HG03039 (cell line): ENCODE measurements at regions not wholly inside any gene's neighbourhood (a gene's known extent, or its start where the extent isn't known, plus 50 kb on each side); places are given as distances from the start of the nearest gene placed in this dataset.
"Not testable (repeated sequence)": the region's sequence is repeated elsewhere in the genome, so short reads cannot be mapped to it uniquely, and the experiment has no call there.

Source experiments
- ATAC-seq: cut with Tn5 transposase; IDR thresholded peaks from one replicate; pipeline ENCODE4 v1.9.1; 2021; ENCODE audit warnings: mild to moderate bottlenecking, moderate library complexity; ENCODE audit not compliant: unreplicated experiment

DNA sequence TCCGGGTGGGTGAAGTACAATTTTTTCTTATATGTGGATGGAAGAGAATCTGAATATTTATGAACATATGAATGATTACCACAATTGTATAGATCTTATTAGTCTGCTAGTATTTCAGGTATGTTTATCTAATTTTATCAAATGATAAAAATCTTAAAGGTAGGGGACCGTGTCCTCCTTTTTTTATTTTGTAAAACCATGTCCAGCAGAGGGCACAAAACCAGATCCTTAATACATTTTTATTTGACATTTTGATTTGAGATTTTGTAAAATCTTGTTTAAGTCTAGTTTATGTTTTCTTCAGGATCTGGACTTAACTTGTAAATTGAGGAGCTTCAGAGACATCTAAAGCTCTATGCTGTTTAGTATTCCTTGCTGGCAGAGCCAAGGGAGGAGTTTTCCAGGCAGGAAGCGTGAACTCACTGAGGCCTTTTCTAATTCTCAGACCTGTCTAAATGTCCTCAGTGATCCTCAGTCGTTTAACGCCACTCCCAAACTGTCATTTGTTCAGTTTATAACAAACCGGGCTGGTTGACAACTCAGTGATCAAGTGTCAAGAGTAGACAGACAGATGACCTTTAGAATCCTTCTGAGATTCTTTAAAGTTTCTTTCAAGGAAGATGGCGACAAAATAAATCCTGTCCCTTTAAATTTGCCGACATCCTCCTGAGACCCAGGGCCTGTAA, 263.9 kb downstream of the KTN1 start:
- ATAC-seq: no peak

- ATAC-seq: no peak
These were observed 266.2 kb downstream of the KTN1 start for GRCh38 chr14:55845963-55846825.

GRCh38 chr14:55846826-55847446, 266.9 kb downstream of the KTN1 start:
- ATAC-seq: no peak

GRCh38 chr14:55847766-55848165, 267.8 kb downstream of the KTN1 start:
- no peak for ATAC-seq

DNA sequence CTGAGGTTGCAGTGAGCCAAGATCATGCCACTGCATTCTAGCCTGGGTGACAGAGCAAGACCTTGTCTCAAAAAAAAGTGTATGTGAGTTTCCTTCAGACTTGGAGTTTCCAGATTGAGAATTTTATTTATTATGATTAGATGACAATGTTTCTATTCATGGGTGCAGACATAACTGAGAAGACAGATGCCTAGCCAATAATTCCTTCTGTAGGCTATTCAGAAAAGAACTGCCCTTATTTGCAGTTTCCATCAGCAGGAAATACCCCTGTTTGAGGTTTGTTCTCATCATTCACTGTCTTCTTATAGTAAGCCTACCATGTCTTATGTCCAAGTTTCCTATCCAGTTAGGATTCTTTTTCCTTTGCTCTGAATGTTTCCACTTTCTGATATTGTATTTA, 269.0 kb downstream of the KTN1 start:
- no peak for ATAC-seq

DNA sequence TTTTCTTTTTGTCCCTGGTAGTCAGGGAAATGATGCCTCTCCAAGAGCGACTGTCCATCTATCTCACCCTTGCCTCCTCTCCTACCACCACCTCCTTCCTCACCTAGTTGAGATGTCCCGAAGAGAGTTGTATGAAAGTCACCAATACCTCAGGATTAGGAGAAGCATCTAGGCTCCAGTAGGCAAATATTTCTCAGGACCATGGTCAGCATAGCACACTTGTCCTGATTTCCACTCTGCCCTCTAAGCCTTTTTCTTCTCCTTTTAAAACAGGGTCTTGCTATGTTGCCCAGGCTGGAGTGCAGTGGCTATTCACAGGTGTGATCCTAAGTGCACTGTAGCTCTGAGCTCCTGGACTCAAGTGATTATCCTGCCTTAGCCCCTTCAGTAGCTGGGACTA, 268.4 kb upstream of the PELI2 start:
- no peak for ATAC-seq

- ATAC-seq: no peak
These were observed 267.4 kb upstream of the PELI2 start for GRCh38 chr14:55850825-55851241.

DNA sequence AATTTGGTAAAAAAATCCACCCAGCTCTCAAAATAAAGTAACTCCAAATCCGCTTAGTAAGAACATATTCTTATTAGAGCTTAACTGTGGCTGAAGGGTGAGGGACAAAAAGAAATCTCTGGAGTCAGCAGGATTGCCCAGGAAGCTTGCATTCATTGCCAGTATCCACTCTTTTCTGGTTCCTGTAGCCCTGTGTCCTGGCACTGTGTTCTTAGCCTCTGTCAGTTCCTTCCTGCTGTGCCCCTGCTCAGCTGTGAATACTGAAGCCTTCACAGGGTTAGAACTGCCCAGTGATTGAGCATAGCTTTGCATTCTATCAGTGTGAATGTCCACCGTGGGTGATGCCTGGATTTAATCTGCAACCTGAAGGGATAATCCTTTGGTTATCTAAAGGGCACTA, 266.9 kb upstream of the PELI2 start:
- ATAC-seq: no peak

DNA sequence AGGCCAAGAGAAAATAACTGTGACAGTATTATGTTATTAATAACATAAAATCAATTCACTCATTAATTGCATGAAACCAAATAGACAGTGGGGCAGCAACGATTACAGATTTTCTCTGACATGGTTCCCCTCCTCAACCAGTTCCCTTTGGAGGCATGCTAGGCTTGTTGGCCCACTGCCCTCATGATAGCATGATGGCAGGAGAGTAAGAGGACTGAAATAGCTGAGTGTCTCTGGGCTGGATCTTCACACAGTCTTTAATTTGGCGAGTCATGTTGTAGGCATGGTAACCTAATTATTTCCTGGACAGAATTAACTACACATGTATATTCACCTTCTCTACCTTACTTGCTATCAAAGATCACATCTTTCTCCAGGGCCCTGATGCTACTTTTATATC, 266.2 kb upstream of the PELI2 start:
- no peak for ATAC-seq

- ATAC-seq: no peak
These were observed 262.5 kb upstream of the PELI2 start for GRCh38 chr14:55855751-55856150.

- ATAC-seq: no peak
These were observed 259.6 kb upstream of the PELI2 start for GRCh38 chr14:55858604-55859003.

DNA sequence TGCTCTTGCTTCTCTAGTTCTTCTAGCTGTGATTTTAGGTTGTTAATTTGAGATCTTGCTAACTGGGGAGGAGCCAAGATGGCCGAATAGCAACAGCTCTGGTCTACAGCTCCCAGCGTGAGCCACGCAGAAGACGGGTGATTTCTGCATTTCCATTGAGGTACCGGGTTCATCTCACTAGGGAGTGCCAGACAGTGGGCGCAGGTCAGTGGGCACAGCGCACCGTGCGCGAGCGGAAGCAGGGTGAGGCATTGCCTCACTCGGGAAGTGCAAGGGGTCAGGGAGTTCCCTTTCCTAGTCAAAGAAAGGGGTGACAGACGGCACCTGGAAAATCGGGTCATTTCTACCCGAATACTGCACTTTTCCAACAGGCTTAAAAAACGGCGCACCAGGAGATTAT, 256.6 kb upstream of the PELI2 start:
- not testable (repeated sequence) for ATAC-seq

DNA sequence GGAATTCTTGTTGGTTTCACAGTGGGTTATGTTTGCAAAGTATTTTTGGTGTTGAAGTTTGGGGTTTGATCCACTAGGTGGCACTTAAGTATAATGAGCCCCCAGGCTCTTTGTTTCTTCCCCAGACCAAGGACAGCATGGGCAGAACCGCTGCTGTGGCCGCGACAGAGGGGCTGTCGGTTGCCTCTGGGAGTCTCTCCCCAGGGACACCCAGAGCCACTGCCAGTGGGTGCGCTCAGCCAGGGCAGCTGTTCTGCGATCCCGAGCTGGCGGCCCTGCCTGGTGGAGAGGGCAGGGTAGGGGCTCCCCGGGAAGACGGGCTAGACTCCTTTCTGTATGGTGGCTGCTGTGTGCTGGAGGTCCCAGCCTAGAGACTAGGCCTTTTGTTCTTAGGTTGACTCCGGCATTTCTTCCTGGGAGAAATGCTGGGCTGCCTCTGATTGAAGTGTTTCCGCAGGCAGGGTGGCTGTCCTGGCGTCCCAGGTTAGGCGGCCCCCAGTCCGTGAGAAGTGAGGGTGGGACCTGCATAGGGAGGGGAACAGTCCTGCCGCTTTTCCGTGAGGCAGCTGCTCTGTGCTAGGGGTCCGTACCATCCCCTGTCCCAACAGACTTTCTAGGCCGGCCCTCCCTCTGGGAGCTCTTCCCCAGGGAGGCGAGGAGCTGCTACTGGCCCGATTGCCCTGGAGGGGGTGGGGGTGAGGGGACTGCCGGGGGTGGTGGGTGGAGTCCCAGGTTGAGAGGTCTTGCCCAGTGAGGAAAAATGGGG, 253.1 kb upstream of the PELI2 start:
- no peak for ATAC-seq

- ATAC-seq: no peak
These were observed 250.9 kb upstream of the PELI2 start for GRCh38 chr14:55867311-55867710.

- no peak for ATAC-seq
These were observed 250.5 kb upstream of the PELI2 start for GRCh38 chr14:55867719-55868118.

GRCh38 chr14:55869397-55870049, 248.7 kb upstream of the PELI2 start:
- ATAC-seq: no peak

DNA sequence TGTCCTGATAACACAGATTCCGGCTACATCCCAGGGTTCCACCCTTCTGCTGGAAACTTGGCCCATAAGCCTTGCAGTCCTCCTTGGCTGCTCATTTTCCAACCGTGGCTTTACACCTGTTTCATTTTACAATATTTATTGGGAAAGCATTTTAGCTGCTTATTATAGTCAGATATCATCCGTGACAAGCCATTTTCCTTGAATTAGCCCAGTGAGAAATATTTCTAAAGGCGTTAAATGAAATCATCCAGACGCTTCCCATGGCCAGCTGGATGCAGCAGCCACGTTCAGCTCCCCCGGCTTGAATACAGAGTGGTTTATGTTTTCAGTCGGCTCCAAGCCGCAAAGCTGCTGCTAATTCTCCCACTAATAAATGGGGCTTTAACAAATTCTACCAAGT, 245.0 kb upstream of the PELI2 start:
- no peak for ATAC-seq

- no peak for ATAC-seq
These were observed 243.4 kb upstream of the PELI2 start for GRCh38 chr14:55874785-55875184.

DNA sequence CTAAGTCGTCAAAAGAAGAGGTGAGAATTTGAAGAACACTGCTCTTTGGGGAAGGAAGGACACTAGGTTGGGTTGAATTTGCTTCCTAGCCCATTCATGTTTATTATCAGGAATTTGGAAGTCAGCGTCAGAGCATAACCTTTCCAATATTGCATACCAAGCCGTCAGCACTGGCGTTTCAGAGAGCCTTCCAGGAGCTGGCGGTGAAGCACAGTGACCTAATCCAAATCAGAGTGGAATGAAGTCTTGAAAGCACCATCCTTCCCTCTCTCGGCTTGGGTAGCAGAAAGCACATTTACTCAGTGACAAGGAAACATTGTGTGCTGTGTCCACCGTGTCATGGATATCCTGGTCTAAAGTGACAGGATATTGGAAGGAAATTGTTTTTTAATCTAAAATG, 240.3 kb upstream of the PELI2 start:
- ATAC-seq: no peak

DNA sequence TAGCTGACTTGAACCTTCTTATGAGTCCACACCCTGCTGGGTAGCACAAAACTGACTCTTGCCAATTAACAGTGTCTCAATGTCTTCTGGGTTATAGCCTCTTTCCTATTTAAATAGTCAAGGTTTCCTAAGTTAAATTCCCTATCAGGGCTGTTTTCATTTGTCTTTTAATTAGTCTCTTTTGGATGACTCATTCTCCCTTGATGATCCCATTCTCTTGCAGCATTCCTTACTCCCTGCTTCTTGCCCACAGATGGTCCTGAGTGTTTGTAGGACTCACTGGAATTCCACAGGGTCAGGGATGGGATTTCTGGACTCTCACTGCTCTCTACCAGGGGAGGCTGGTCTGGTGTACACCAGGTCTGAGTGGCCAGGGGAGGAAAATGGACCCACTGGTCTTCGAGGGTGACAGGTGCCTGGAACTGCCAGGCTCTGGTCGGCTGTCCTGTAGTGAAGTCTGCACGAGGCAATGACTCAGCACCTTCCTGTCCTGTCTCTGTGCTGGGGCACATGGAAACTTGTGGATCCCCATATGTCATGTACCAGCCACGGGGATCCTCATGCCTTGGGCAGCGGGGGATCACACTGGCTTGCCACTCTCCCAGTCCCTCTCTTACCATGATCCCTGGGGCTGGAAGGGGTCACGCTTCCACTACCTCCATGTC, 236.5 kb upstream of the PELI2 start:
- ATAC-seq: no peak
